ENCODE measurements at regions not wholly inside any gene's neighbourhood (a gene's known extent, or its start where the extent isn't known, plus 50 kb on each side); places are given as distances from the start of the nearest gene placed in this dataset.
"Not testable (repeated sequence)": the region's sequence is repeated elsewhere in the genome, so short reads cannot be mapped to it uniquely, and the experiment has no call there.

DNA sequence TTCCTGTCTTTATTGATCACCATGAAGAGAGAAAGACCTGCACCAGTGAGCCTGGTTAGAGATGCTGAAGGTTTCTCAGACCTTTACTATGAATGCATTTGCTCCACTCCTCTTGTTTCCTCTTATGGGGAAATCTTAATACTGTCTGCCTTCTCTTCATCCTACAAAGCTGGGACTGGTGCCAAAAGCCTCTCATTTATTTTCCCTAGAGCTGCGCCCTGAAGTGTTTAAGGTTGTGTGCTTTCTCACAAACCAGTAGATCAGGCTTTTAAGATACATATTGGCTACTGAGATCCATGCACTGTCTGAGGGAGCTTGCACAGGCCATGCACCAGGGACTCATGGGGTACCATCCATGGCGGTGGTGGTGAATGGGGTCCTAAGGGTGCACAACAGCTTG is 286.1 kb upstream of the PMFBP1 start:
- DNase-seq (ENCODE audit: low spot score) = no peak
- H2AFZ ChIP-seq = no peak overlapping the region
- 98% methylated on average over 2 of the region's 2 CpGs for WGBS (ENCODE audit: low lambda C conversion rate, missing lambda C conversion rate)

DNA sequence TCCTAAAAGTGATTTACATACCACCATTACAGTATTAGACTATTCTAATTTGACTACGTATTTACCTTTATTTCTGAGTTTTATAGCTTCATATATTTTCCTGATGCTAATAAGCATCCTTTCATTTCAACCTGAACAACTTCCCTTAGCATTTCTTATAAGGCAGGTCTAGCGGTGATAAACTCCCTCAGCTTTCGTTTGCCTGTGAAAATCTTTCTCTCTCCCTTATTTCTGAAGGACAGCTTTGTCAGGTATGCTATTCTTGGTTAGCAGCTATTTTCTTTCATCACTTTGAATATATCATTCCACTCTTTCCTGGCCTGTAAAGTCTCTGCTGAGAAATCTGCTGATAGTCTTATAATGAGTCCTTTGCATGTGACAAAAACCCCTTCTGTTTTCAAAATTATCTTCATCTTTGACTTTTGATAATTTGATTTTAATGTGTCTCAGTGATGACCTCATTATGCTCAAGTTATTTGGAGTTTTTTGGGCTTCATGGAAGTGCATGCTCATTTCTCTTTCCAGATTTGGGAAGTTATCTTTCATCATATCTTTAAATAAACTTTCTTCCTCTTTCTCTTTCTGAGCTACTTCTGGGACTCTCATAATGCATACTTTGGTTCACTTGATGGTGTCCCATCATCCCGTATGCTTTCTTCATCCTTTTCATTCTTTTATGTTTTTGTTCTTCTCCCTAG is 285.4 kb upstream of the PMFBP1 start:
- no peak overlapping the region for H3K27ac ChIP-seq
- no peak overlapping the region for H3K4me2 ChIP-seq
- WGBS (ENCODE audit: low lambda C conversion rate, missing lambda C conversion rate) = 100% methylated on average over 4 of the region's 4 CpGs
- H4K20me1 ChIP-seq (ENCODE audit: insufficient read depth, poor library complexity, severe bottlenecking) = no peaks in the 10 kb centered on the region
- no peaks in the 10 kb centered on the region for H3K4me1 ChIP-seq (ENCODE audit: insufficient read depth)
- H3K9me3 ChIP-seq (ENCODE audit: low read depth) = no peaks in the 10 kb centered on the region
- DNase-seq (ENCODE audit: low spot score) = no peak
- H3K36me3 ChIP-seq (replicated peaks; ENCODE audit: insufficient read depth, low read depth) = no peaks in the 10 kb centered on the region
- no peaks in the 10 kb centered on the region for H3K79me2 ChIP-seq
- no peaks in the 10 kb centered on the region for H3K9me2 ChIP-seq (replicated peaks; ENCODE audit: insufficient read depth)
- H2AFZ ChIP-seq = no peak overlapping the region
- no peaks in the 10 kb centered on the region for H3K27me3 ChIP-seq
- no peak for TF ChIP-seq EZH2 (IDR thresholded peaks at IDR 0.05; ENCODE audit: borderline replicate concordance)
- TF ChIP-seq CTCF (IDR thresholded peaks at IDR 0.05; ENCODE audit: poor library complexity) = no peak
- TF ChIP-seq EZH2phosphoT487 (IDR thresholded peaks at IDR 0.05; ENCODE audit: low read depth, severe bottlenecking, unreplicated experiment) = no peak
- no peak overlapping the region for H3K4me3 ChIP-seq

More for the DNA sequence above, 286.1 kb upstream of the PMFBP1 start:
- TF ChIP-seq EZH2phosphoT487 (IDR thresholded peaks at IDR 0.05; ENCODE audit: low read depth, severe bottlenecking, unreplicated experiment) = no peak
- no peak for TF ChIP-seq EZH2 (IDR thresholded peaks at IDR 0.05; ENCODE audit: borderline replicate concordance)
- H3K4me3 ChIP-seq = no peak overlapping the region
- no peaks in the 10 kb centered on the region for H3K27me3 ChIP-seq
- H3K36me3 ChIP-seq (replicated peaks; ENCODE audit: insufficient read depth, low read depth) = no peaks in the 10 kb centered on the region
- no peaks in the 10 kb centered on the region for H3K9me2 ChIP-seq (replicated peaks; ENCODE audit: insufficient read depth)
- H3K9me3 ChIP-seq (ENCODE audit: low read depth) = no peaks in the 10 kb centered on the region
- no peaks in the 10 kb centered on the region for H3K79me2 ChIP-seq
- no peaks in the 10 kb centered on the region for H4K20me1 ChIP-seq (ENCODE audit: insufficient read depth, poor library complexity, severe bottlenecking)
- H3K4me1 ChIP-seq (ENCODE audit: insufficient read depth) = no peaks in the 10 kb centered on the region
- no peak overlapping the region for H3K4me2 ChIP-seq
- H3K27ac ChIP-seq = no peak overlapping the region

DNA sequence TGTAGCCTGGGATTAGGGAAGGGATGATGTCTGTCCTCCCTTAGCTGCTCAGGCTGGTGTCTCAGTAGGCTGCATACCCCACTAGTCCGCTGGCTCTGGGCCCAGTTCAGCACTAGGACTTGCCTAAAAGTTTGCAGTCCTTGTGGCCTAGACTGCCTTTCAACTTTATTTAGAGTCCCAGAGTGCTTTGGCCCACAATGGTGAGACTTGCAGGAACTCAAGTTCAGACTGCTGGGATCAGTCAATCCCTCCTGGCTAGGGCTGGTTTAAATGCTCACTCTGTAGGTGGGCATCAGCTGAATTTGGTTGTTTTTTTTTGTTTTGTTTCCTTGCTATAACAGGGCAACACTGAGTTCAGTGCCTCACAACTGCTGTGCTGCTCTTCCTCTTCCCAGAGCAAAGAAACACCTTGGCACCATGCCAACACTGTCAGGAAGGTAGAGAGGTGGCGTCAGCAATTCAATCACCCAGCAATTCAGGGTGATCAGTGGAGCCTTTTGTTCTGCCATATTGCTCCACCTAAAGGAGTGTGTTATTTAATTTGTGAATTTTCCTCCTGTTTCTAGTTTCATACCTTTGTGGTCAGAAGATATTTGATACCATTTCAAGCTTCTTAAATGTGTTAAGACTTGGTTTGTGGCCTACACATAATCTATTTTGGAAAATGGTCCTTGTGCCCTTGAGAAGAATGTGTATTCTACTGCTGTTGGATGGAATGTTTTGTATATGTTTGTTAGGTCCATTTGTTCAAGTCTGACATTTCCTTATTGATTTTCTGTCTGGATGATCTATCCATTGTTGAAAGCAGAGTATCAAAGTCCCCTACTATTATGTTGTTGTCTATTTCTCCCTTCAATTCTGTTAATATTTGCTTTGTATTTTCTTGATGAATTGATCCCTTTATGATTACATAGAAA is 284.0 kb upstream of the PMFBP1 start:
- no peaks in the 10 kb centered on the region for H3K27me3 ChIP-seq
- WGBS (ENCODE audit: low lambda C conversion rate, missing lambda C conversion rate) = 96% methylated on average over 2 of the region's 2 CpGs
- no peaks in the 10 kb centered on the region for H3K4me1 ChIP-seq (ENCODE audit: insufficient read depth)
- DNase-seq (ENCODE audit: low spot score) = peak; percentile 16
- H3K27ac ChIP-seq = no peak overlapping the region
- no peaks in the 10 kb centered on the region for H3K9me2 ChIP-seq (replicated peaks; ENCODE audit: insufficient read depth)
- no peak overlapping the region for H3K4me2 ChIP-seq
- no peaks in the 10 kb centered on the region for H3K9me3 ChIP-seq (ENCODE audit: low read depth)
- no peaks in the 10 kb centered on the region for H3K36me3 ChIP-seq (replicated peaks; ENCODE audit: insufficient read depth, low read depth)
- H3K4me3 ChIP-seq = no peak overlapping the region
- H3K79me2 ChIP-seq = no peaks in the 10 kb centered on the region
- H4K20me1 ChIP-seq (ENCODE audit: insufficient read depth, poor library complexity, severe bottlenecking) = no peaks in the 10 kb centered on the region
- no peak for TF ChIP-seq EZH2phosphoT487 (IDR thresholded peaks at IDR 0.05; ENCODE audit: low read depth, severe bottlenecking, unreplicated experiment)
- TF ChIP-seq EZH2 (IDR thresholded peaks at IDR 0.05; ENCODE audit: borderline replicate concordance) = no peak
- no peak for TF ChIP-seq CTCF (IDR thresholded peaks at IDR 0.05; ENCODE audit: poor library complexity)
- H2AFZ ChIP-seq = no peak overlapping the region

DNA sequence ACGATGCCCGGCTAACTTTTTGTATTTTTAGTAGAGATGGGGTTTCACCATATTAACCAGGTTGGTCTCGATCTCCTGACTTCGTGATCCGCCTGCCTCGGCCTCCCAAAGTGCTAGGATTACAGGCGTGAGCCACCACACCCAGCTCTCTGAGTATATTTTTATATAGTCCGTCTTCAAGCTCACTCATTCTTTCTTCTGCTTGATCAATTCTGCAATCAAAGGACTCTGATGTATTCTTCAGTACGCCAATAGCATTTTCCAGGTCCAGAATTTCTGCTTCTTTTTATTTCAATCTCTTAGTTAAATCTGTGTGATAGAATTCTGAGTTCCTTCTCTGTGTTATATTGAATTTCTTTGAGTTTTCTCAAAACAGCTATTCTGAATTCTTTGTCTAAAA is 281.9 kb upstream of the PMFBP1 start:
- over 99% methylated on average over 9 of the region's 9 CpGs for WGBS (ENCODE audit: low lambda C conversion rate, missing lambda C conversion rate)
- H4K20me1 ChIP-seq (ENCODE audit: insufficient read depth, poor library complexity, severe bottlenecking); H3K27ac ChIP-seq; H3K36me3 ChIP-seq (replicated peaks; ENCODE audit: insufficient read depth, low read depth); H3K4me2 ChIP-seq; H3K9me3 ChIP-seq (ENCODE audit: low read depth); H3K4me1 ChIP-seq (ENCODE audit: insufficient read depth); H2AFZ ChIP-seq; H3K79me2 ChIP-seq; H3K9me2 ChIP-seq (replicated peaks; ENCODE audit: insufficient read depth); H3K4me3 ChIP-seq; DNase-seq (ENCODE audit: low spot score); H3K27me3 ChIP-seq: not testable (repeated sequence)

All from hepatocyte (in vitro differentiated cells).